ENCODE measurements at regions not wholly inside any gene's neighbourhood (a gene's known extent, or its start where the extent isn't known, plus 50 kb on each side); places are given as distances from the start of the nearest gene placed in this dataset.

DNA sequence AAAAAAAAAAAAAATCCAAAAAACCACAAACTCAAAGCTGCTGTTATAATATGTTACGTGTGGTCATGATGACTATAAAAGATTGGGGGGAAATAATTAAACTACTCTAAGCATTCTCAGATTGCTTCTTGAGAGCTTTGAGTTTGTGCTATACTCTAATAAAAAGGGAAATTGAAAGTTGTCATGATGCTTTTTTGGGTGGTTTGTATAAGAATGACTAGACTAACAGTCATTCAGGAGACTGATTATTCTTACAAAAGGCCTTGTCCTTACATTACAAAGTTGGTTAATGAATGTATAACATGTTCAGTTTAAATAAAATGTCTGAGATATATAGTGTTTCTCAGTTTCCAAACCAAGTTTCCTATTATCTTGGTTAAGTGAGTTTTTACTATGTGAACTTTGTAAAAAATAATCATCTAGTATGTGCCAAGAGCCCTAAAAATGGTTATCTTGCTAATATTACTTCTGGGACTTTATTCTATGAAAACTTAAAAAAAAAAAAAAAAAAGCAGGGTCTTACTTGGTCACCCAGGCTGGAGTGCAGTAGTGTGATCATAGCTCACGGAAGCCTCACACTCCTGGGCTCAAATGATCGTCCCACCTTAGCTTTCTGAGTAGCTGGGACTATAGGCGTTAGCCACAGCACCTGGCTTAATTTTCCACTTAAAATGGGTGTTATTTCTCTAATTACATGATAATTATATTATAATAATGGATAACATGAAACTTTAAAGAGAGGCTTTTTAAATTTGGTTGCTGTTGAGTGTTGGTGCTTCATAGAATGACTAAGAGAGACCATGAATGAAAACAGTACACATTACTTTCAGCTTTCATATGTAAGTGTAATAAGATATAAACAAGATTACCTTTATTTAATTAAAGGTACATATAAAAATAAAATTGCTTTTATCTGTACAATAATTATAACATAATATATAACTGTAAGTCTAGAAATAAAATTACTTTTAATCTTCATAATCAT is 459.6 kb upstream of the RGS6 start:
- H3K27ac ChIP-seq (ENCODE audit: insufficient read depth in 1 of 2, low read depth in 1 of 2, low read length in 2 of 2, poor library complexity in 1 of 2, severe bottlenecking in 2 of 2) = no peak overlapping the region
- H3K27me3 ChIP-seq (replicated peaks in 2 of 5; ENCODE audit: control insufficient read depth in 4 of 5, insufficient read depth in 5 of 5, low read length in 4 of 5) = no peaks in the 10 kb centered on the region
- POLR2A ChIA-PET = no interaction called here
- H3K4me3 ChIP-seq (ENCODE audit: control insufficient read depth in 1 of 7, extremely low read depth in 1 of 7, insufficient read depth in 4 of 7, low read depth in 2 of 7, low read length in 6 of 7) = no peak overlapping the region
- CTCF ChIA-PET = interaction anchor here (1.9 kb wide), 1 partner anchor 25 kb away, joined by 7 read pairs; no protein-coding TSS in a partner anchor
- no peaks in the 10 kb centered on the region for H3K9me3 ChIP-seq (ENCODE audit: control extremely low read depth in 1 of 5, control insufficient read depth in 4 of 5, insufficient read depth in 2 of 5, low read depth in 1 of 5, low read length in 4 of 5)
- no CpG with 5 or more reads among the region's 4 CpGs for WGBS (ENCODE audit: insufficient coverage)
- H3K4me1 ChIP-seq (ENCODE audit: control extremely low read depth in 1 of 4, control insufficient read depth in 4 of 4, insufficient read depth in 4 of 4, low read length in 3 of 4) = peaks cover 0 to 1% (median 0%) of the 10 kb centered on the region in 4 experiments
- peak in 2 of 3 donors; percentile 44 to 45 for DNase-seq
- no peaks in the 10 kb centered on the region for H3K36me3 ChIP-seq (ENCODE audit: control insufficient read depth in 4 of 4, insufficient read depth in 4 of 4, low read length in 3 of 4)

DNA sequence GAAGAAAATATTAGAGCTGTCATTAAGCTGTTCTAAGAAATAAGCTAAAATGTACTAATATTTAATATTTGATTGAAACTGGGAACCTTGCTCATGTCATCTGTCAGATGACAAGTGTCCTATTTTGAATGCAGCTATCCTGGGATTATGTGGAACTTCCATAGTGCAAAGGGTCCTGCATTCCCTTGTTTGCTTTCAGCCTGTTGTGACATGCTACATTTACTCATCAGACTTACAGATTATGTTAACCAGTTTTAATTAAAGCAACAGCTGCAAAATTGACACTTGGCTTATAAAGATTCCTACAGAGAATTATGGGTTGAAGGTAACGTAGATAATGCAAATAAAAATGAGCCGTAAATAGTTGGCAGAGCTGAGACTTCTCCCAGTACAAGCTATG is 458.4 kb upstream of the RGS6 start:
- H3K4me1 ChIP-seq (ENCODE audit: control extremely low read depth in 1 of 4, control insufficient read depth in 4 of 4, insufficient read depth in 4 of 4, low read length in 3 of 4) = peaks cover 1 to 6% (median 5%) of the 10 kb centered on the region in 4 experiments
- no peak for DNase-seq
- no peak overlapping the region for H3K4me3 ChIP-seq (ENCODE audit: control insufficient read depth in 1 of 7, extremely low read depth in 1 of 7, insufficient read depth in 4 of 7, low read depth in 2 of 7, low read length in 6 of 7)
- no peaks in the 10 kb centered on the region for H3K9me3 ChIP-seq (ENCODE audit: control extremely low read depth in 1 of 5, control insufficient read depth in 4 of 5, insufficient read depth in 2 of 5, low read depth in 1 of 5, low read length in 4 of 5)
- H3K36me3 ChIP-seq (ENCODE audit: control insufficient read depth in 4 of 4, insufficient read depth in 4 of 4, low read length in 3 of 4) = no peaks in the 10 kb centered on the region
- ChIA-PET CTCF (interaction anchor here (1.4 to 1.9 kb wide), 2 partner anchors 11 to 24 kb away, joined by 3 to 7 read pairs; no protein-coding TSS in a partner anchor), POLR2A (no interaction called here)
- WGBS (ENCODE audit: insufficient coverage) = 90% methylated on average over 2 of the region's 2 CpGs
- no peaks in the 10 kb centered on the region for H3K27me3 ChIP-seq (replicated peaks in 2 of 5; ENCODE audit: control insufficient read depth in 4 of 5, insufficient read depth in 5 of 5, low read length in 4 of 5)
- no peak overlapping the region for H3K27ac ChIP-seq (ENCODE audit: insufficient read depth in 1 of 2, low read depth in 1 of 2, low read length in 2 of 2, poor library complexity in 1 of 2, severe bottlenecking in 2 of 2)

DNA sequence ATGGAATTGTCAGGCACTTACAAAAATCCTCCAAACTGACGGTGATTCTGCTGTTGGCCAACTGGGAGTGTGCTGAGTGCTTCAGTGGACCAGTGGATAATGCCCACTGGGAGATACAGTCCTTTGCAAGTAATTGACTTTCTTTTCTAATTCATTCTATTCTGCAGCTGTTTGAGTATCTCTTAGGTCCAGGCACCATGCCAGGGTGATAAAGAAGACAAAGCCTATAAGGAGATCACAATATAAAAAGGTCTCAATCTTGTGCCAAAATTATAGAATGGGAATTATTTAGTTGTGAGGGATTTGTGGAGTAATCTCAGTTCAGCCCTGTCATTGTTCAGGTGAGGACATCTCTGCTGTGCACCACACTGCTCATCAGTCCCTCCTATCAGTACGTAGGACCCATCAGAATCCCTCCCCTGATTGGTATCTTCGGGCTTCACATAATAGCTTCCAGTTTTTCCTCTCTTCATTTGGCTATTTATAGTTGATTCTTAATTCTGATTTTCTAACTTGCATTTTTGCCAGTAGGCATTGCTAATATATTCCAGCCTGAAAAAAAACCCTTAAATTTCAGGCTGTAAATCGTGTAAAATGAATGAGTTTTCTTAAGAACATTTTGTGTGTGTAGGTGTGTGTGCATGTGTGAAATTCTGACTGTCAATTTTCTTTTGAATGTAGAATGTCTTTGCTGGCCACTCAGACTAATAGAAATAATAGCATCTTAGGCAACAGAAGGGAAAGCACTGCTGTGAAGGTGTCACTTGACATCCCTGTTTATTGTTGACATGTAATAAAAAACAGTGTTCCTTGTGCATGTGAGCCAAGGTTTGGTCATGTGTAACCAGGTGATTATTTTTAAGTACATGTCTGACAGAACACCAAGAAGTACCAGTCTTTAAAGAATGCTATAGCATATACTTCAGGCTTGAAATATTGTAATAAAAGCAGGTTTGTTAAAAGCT is 457.6 kb upstream of the RGS6 start:
- ChIA-PET CTCF (interaction anchor here (1.4 to 1.9 kb wide), 2 partner anchors 10 to 24 kb away, joined by 3 to 7 read pairs; no protein-coding TSS in a partner anchor), POLR2A (interaction anchor here (0.7 kb wide), 1 partner anchor 302 kb away, joined by 6 read pairs; no protein-coding TSS in a partner anchor)
- no peak for DNase-seq
- no peak overlapping the region for H3K4me3 ChIP-seq (ENCODE audit: control insufficient read depth in 1 of 7, extremely low read depth in 1 of 7, insufficient read depth in 4 of 7, low read depth in 2 of 7, low read length in 6 of 7)
- H3K27me3 ChIP-seq (replicated peaks in 2 of 5; ENCODE audit: control insufficient read depth in 4 of 5, insufficient read depth in 5 of 5, low read length in 4 of 5) = no peaks in the 10 kb centered on the region
- 100% methylated on average over 2 of the region's 4 CpGs for WGBS (ENCODE audit: insufficient coverage)
- no peaks in the 10 kb centered on the region for H3K9me3 ChIP-seq (ENCODE audit: control extremely low read depth in 1 of 5, control insufficient read depth in 4 of 5, insufficient read depth in 2 of 5, low read depth in 1 of 5, low read length in 4 of 5)
- no peaks in the 10 kb centered on the region for H3K36me3 ChIP-seq (ENCODE audit: control insufficient read depth in 4 of 4, insufficient read depth in 4 of 4, low read length in 3 of 4)
- peaks cover 4 to 9% (median 6%) of the 10 kb centered on the region in 4 experiments for H3K4me1 ChIP-seq (ENCODE audit: control extremely low read depth in 1 of 4, control insufficient read depth in 4 of 4, insufficient read depth in 4 of 4, low read length in 3 of 4)
- no peak overlapping the region for H3K27ac ChIP-seq (ENCODE audit: insufficient read depth in 1 of 2, low read depth in 1 of 2, low read length in 2 of 2, poor library complexity in 1 of 2, severe bottlenecking in 2 of 2)

DNA sequence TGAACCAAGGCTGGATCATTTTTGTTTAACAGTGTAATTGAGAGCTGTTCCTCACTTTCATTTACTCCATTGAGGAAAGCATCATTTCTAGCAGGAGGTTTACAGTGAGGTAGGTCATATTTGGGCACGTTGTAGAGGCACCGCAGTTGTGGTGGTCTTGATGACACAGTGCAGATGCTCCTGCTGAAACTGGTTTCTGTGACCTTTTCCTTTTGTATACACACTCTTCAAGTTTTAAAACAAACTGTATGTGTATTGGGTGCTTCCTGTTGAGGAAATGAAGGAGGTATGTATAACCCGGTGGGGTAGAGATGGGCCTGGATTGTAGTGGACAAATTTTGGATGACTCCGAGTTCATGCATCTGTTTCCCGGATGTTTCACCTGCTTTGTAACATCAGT is 456.3 kb upstream of the RGS6 start:
- Histone ChIP-seq H3K4me3 (ENCODE audit: control insufficient read depth in 1 of 7, extremely low read depth in 1 of 7, insufficient read depth in 4 of 7, low read depth in 2 of 7, low read length in 6 of 7) (no peak overlapping the region), H3K27ac (ENCODE audit: insufficient read depth in 1 of 2, low read depth in 1 of 2, low read length in 2 of 2, poor library complexity in 1 of 2, severe bottlenecking in 2 of 2) (no peak overlapping the region), H3K4me1 (ENCODE audit: control extremely low read depth in 1 of 4, control insufficient read depth in 4 of 4, insufficient read depth in 4 of 4, low read length in 3 of 4) (peaks cover 4 to 9% (median 6%) of the 10 kb centered on the region in 4 experiments), H3K36me3 (ENCODE audit: control insufficient read depth in 4 of 4, insufficient read depth in 4 of 4, low read length in 3 of 4) (no peaks in the 10 kb centered on the region), H3K9me3 (ENCODE audit: control extremely low read depth in 1 of 5, control insufficient read depth in 4 of 5, insufficient read depth in 2 of 5, low read depth in 1 of 5, low read length in 4 of 5) (no peaks in the 10 kb centered on the region), H3K27me3 (replicated peaks in 2 of 5; ENCODE audit: control insufficient read depth in 4 of 5, insufficient read depth in 5 of 5, low read length in 4 of 5) (no peaks in the 10 kb centered on the region)
- no peak for DNase-seq
- WGBS (ENCODE audit: insufficient coverage) = 96% methylated on average over 5 of the region's 5 CpGs
- CTCF ChIA-PET = no interaction called here
- POLR2A ChIA-PET = interaction anchor here (0.6 kb wide), 1 partner anchor 135 kb away, joined by 4 read pairs; no protein-coding TSS in a partner anchor

DNA sequence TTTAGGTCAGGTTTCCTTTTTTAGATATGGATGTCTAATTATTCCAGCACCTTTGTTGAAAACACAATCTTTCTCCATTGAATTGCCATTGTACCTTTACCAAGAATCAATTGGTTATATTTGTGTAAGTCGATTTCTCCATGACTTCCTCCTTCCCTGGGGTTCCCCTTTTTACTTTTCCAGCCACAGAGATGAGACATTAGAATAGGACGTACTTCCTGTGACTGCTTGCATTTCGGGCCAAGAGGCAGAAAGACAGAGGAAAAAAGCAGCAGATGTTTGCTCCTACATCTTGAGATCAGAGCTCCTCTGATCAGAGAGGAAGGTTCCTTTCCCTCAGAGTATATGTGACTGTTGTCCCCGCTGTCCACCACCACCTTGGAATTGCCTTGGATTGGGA is 453.7 kb upstream of the RGS6 start:
- WGBS (ENCODE audit: insufficient coverage) = 15% methylated on average over 2 of the region's 4 CpGs
- Histone ChIP-seq H3K4me1 (ENCODE audit: control extremely low read depth in 1 of 4, control insufficient read depth in 4 of 4, insufficient read depth in 4 of 4, low read length in 3 of 4) (peaks cover 4 to 7% (median 6%) of the 10 kb centered on the region in 4 experiments), H3K4me3 (ENCODE audit: control insufficient read depth in 1 of 7, extremely low read depth in 1 of 7, insufficient read depth in 4 of 7, low read depth in 2 of 7, low read length in 6 of 7) (no peak overlapping the region), H3K9me3 (ENCODE audit: control extremely low read depth in 1 of 5, control insufficient read depth in 4 of 5, insufficient read depth in 2 of 5, low read depth in 1 of 5, low read length in 4 of 5) (no peaks in the 10 kb centered on the region), H3K27ac (ENCODE audit: insufficient read depth in 1 of 2, low read depth in 1 of 2, low read length in 2 of 2, poor library complexity in 1 of 2, severe bottlenecking in 2 of 2) (no peak overlapping the region), H3K27me3 (replicated peaks in 2 of 5; ENCODE audit: control insufficient read depth in 4 of 5, insufficient read depth in 5 of 5, low read length in 4 of 5) (no peaks in the 10 kb centered on the region), H3K36me3 (ENCODE audit: control insufficient read depth in 4 of 4, insufficient read depth in 4 of 4, low read length in 3 of 4) (no peaks in the 10 kb centered on the region)
- CTCF ChIA-PET = no interaction called here
- DNase-seq = peak; percentile 46 to 71 (median 68)
- POLR2A ChIA-PET = no interaction called here

DNA sequence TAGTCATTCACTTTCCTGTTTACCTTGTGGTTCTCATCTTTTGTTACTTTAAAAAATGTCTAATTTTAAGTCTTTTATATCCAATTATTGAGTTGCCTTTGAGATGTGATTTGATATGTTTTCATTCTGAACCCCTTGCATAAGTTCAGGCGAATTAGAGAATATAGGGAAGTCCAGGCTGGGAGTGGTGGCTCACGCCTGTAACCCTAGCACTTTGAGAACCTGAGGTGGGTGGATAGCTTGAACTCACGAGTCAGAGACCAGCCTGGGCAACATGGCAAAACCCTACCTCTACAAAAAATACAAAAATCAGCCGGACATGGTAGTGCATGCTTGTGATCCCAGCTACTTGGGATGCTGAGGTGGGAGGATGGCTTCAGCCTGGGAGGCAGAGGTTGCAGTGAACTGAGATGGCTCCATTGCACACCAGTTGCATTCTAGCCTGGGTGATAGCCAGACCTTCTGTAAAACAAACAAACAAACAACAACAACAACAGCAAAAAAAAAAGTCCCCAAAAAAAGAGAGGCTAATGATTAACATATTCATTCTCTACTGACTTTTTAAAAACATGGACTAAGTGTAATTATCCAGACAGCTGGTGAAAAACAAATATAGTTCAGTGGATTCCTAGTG is 451.1 kb upstream of the RGS6 start:
- POLR2A ChIA-PET = no interaction called here

More for the DNA sequence above, 451.1 kb upstream of the RGS6 start:
- Histone ChIP-seq H3K4me1 (ENCODE audit: control extremely low read depth in 1 of 4, control insufficient read depth in 4 of 4, insufficient read depth in 4 of 4, low read length in 3 of 4) (peaks cover 4 to 7% (median 6%) of the 10 kb centered on the region in 4 experiments), H3K27ac (ENCODE audit: insufficient read depth in 1 of 2, low read depth in 1 of 2, low read length in 2 of 2, poor library complexity in 1 of 2, severe bottlenecking in 2 of 2) (no peak overlapping the region), H3K36me3 (ENCODE audit: control insufficient read depth in 4 of 4, insufficient read depth in 4 of 4, low read length in 3 of 4) (no peaks in the 10 kb centered on the region), H3K4me3 (ENCODE audit: control insufficient read depth in 1 of 7, extremely low read depth in 1 of 7, insufficient read depth in 4 of 7, low read depth in 2 of 7, low read length in 6 of 7) (no peak overlapping the region), H3K9me3 (ENCODE audit: control extremely low read depth in 1 of 5, control insufficient read depth in 4 of 5, insufficient read depth in 2 of 5, low read depth in 1 of 5, low read length in 4 of 5) (no peaks in the 10 kb centered on the region), H3K27me3 (replicated peaks in 2 of 5; ENCODE audit: control insufficient read depth in 4 of 5, insufficient read depth in 5 of 5, low read length in 4 of 5) (no peaks in the 10 kb centered on the region)
- CTCF ChIA-PET = interaction anchor here (1.6 kb wide), 1 partner anchor 269 kb away, joined by 4 read pairs; no protein-coding TSS in a partner anchor
- 97% methylated on average over 3 of the region's 4 CpGs for WGBS (ENCODE audit: insufficient coverage)
- DNase-seq = no peak
